ENCODE measurements at regions not wholly inside any gene's neighbourhood (a gene's known extent, or its start where the extent isn't known, plus 50 kb on each side); places are given as distances from the start of the nearest gene placed in this dataset.

DNA sequence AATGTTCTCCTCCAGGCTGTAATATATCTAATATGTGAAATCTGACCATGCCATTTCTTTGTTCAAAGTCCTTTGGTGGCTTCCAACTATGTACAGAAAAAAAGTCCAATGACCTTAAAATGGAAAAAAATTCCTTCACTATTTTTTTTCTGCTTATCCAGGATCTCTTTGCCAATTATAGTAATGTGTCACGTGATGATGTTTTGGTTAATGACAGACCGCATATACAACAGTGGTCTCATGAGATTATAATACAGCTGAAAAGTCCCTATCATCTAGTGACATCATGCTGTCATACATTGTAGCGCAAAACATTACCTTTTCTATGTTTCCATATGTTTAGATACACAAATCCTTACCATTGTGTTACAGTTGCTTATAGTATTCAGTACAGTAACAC lies 477.6 kb downstream of the TMEM232 start:
- Histone ChIP-seq H3K36me3 (ENCODE audit: control insufficient read depth, insufficient read depth, low read length) (no peaks in the 10 kb centered on the region), H3K4me1 (ENCODE audit: control insufficient read depth, insufficient read depth, low read length) (no peaks in the 10 kb centered on the region), H3K9me3 (ENCODE audit: control insufficient read depth, insufficient read depth, low read length) (no peaks in the 10 kb centered on the region), H3K9ac (ENCODE audit: low read depth, low read length) (no peak overlapping the region), H3K27me3 (ENCODE audit: control insufficient read depth, insufficient read depth, low read length) (no peaks in the 10 kb centered on the region), H3K4me3 (ENCODE audit: low read depth, low read length) (no peak overlapping the region), H3K27ac (ENCODE audit: low read depth, low read length) (no peak overlapping the region)

DNA sequence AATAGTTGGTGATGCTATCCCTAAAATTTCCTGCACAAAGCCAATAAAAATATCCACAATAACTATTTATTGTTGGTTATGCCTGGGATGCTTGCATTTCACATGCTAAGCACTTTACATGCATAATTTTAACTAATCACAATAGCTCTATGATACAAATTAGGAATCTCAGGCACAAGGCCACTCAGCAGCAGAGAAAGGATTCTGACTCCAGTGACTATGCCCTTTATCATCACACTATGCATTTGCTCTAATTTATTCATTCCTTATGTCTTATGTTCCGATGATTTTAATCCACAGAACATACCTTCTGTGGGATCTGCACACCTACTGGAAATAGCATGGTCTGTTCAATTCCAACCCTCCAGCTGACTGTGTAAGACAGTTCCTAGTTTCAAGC lies 476.1 kb downstream of the TMEM232 start:
- H3K4me3 ChIP-seq (ENCODE audit: low read depth, low read length), result no peak overlapping the region
- H3K27me3 ChIP-seq (ENCODE audit: control insufficient read depth, insufficient read depth, low read length), result no peaks in the 10 kb centered on the region
- no peak overlapping the region for H3K27ac ChIP-seq (ENCODE audit: low read depth, low read length)
- no peak overlapping the region for H3K9ac ChIP-seq (ENCODE audit: low read depth, low read length)
- H3K9me3 ChIP-seq (ENCODE audit: control insufficient read depth, insufficient read depth, low read length), result no peaks in the 10 kb centered on the region
- H3K36me3 ChIP-seq (ENCODE audit: control insufficient read depth, insufficient read depth, low read length), result no peaks in the 10 kb centered on the region
- H3K4me1 ChIP-seq (ENCODE audit: control insufficient read depth, insufficient read depth, low read length), result peaks cover 4% of the 10 kb centered on the region; the same call in 1 of the 2 replicates

DNA sequence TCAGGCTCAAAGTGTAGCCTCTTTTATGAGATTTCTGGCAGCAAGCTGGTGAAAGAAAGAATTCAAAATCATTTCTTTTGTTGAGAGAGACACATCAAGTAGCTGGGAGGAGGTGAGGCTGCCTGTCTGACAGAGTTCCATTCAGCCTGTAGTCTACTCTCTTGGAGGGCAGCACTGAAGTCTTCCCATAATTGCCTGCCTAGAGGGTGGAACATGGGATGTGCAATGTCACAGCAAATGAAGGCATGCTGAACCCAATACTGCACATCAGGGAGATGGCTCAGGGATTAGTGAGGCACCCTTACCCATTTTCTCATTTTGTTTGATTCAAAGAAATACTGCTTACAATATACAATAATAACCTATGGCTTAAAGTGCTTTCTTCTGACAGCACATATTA lies 475.7 kb downstream of the TMEM232 start:
- Histone ChIP-seq H3K4me3 (ENCODE audit: low read depth, low read length) (no peak overlapping the region), H3K9me3 (ENCODE audit: control insufficient read depth, insufficient read depth, low read length) (no peaks in the 10 kb centered on the region), H3K27ac (ENCODE audit: low read depth, low read length) (no peak overlapping the region), H3K27me3 (ENCODE audit: control insufficient read depth, insufficient read depth, low read length) (no peaks in the 10 kb centered on the region), H3K9ac (ENCODE audit: low read depth, low read length) (no peak overlapping the region), H3K36me3 (ENCODE audit: control insufficient read depth, insufficient read depth, low read length) (no peaks in the 10 kb centered on the region), H3K4me1 (ENCODE audit: control insufficient read depth, insufficient read depth, low read length) (peaks cover 7% of the 10 kb centered on the region; the same call in 1 of the 2 replicates)

DNA sequence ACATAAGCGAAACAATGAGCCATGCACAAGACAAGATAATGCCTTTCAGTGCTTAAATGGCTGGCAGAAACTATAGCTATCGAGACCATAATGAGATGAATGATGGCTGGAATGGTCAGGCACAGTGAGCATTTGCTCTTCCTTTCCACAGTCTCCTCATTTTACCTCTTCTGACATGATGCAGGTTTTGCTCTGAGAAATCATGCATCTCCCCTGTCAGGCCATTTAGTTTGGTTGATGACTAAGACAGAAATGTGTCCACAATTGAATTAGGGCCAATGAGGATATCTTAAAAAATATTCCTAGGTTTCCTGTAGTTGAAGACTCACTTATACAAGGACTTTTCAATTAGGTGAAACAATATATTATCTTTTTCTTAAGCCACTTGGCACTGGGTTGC lies 475.1 kb downstream of the TMEM232 start:
- peaks cover 11% of the 10 kb centered on the region for H3K4me1 ChIP-seq (ENCODE audit: control insufficient read depth, insufficient read depth, low read length)
- no peak overlapping the region for H3K4me3 ChIP-seq (ENCODE audit: low read depth, low read length)
- no peaks in the 10 kb centered on the region for H3K9me3 ChIP-seq (ENCODE audit: control insufficient read depth, insufficient read depth, low read length)
- H3K9ac ChIP-seq (ENCODE audit: low read depth, low read length), result no peak overlapping the region
- no peaks in the 10 kb centered on the region for H3K36me3 ChIP-seq (ENCODE audit: control insufficient read depth, insufficient read depth, low read length)
- no peak overlapping the region for H3K27ac ChIP-seq (ENCODE audit: low read depth, low read length)
- no peaks in the 10 kb centered on the region for H3K27me3 ChIP-seq (ENCODE audit: control insufficient read depth, insufficient read depth, low read length)

DNA sequence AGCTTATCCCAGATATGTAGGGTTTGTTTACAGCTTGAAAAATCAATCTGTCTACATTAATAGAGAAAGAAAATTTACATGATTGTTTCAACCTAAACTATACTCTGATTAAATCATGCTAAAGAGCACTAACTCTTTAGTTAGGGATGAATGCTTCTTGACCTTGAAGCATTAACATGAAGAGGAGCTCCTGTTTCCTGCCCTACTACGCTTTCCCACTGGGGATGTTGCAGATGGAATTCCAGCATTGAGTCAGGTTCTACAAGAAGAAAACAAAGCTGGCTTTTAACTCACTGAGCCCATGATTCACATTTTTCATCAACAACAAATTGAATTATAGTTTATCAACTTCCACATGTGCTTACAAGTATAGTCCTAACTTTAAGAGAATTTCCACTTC lies 471.3 kb downstream of the TMEM232 start:
- Histone ChIP-seq H3K27me3 (ENCODE audit: control insufficient read depth, insufficient read depth, low read length) (no peaks in the 10 kb centered on the region), H3K9me3 (ENCODE audit: control insufficient read depth, insufficient read depth, low read length) (no peaks in the 10 kb centered on the region), H3K4me3 (ENCODE audit: low read depth, low read length) (no peak overlapping the region), H3K9ac (ENCODE audit: low read depth, low read length) (no peak overlapping the region), H3K36me3 (ENCODE audit: control insufficient read depth, insufficient read depth, low read length) (no peaks in the 10 kb centered on the region), H3K4me1 (ENCODE audit: control insufficient read depth, insufficient read depth, low read length) (peaks cover 14% of the 10 kb centered on the region), H3K27ac (ENCODE audit: low read depth, low read length) (no peak overlapping the region)

DNA sequence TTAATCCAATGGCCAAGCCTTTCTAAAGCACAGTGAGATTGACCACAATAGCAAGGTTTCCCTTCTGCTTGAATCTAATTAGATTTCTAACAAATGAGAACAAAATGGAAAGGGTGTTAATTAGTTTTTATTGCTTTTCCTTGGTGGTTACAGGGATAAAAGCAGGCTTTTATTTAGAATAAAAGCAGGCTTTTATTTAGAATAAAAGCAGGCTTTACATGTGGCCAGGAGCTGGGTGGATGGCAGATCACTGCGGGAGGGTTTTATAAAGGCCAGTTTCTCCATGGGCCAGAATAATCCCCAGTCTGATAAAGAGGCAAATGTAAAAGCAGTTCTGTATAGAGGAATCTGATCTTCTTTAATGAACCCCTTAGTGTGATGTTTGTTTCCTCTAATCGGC lies 470.2 kb downstream of the TMEM232 start:
- no peak overlapping the region for H3K4me3 ChIP-seq (ENCODE audit: low read depth, low read length)
- no peaks in the 10 kb centered on the region for H3K36me3 ChIP-seq (ENCODE audit: control insufficient read depth, insufficient read depth, low read length)
- no peaks in the 10 kb centered on the region for H3K9me3 ChIP-seq (ENCODE audit: control insufficient read depth, insufficient read depth, low read length)
- no peaks in the 10 kb centered on the region for H3K27me3 ChIP-seq (ENCODE audit: control insufficient read depth, insufficient read depth, low read length)
- no peak overlapping the region for H3K9ac ChIP-seq (ENCODE audit: low read depth, low read length)
- H3K4me1 ChIP-seq (ENCODE audit: control insufficient read depth, insufficient read depth, low read length), result peaks cover 14% of the 10 kb centered on the region
- H3K27ac ChIP-seq (ENCODE audit: low read depth, low read length), result no peak overlapping the region

DNA sequence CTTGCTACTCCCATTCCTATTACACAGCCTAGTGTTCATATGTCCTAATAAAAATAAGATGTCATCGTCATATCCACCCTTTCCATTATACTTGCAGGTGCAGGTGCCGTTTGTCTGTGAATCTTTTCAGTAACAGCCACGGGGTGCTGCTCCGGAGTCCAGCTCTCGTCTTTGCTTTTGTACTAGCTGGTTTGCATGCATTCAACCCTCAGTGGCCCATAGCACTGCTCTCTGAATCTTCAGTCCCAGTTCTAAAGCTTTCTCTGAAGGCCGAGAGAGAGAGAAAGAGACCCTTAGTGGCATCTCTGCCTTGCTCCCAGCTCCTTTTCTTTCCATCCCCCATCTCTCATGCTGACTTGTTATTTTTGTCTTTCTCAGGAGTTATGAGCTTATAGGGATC lies 468.5 kb downstream of the TMEM232 start:
- no peaks in the 10 kb centered on the region for H3K9me3 ChIP-seq (ENCODE audit: control insufficient read depth, insufficient read depth, low read length)
- H3K9ac ChIP-seq (ENCODE audit: low read depth, low read length), result no peak overlapping the region
- H3K27me3 ChIP-seq (ENCODE audit: control insufficient read depth, insufficient read depth, low read length), result no peaks in the 10 kb centered on the region
- no peaks in the 10 kb centered on the region for H3K36me3 ChIP-seq (ENCODE audit: control insufficient read depth, insufficient read depth, low read length)
- H3K4me1 ChIP-seq (ENCODE audit: control insufficient read depth, insufficient read depth, low read length), result peaks cover 14% of the 10 kb centered on the region
- no peak overlapping the region for H3K4me3 ChIP-seq (ENCODE audit: low read depth, low read length)
- no peak overlapping the region for H3K27ac ChIP-seq (ENCODE audit: low read depth, low read length)

DNA sequence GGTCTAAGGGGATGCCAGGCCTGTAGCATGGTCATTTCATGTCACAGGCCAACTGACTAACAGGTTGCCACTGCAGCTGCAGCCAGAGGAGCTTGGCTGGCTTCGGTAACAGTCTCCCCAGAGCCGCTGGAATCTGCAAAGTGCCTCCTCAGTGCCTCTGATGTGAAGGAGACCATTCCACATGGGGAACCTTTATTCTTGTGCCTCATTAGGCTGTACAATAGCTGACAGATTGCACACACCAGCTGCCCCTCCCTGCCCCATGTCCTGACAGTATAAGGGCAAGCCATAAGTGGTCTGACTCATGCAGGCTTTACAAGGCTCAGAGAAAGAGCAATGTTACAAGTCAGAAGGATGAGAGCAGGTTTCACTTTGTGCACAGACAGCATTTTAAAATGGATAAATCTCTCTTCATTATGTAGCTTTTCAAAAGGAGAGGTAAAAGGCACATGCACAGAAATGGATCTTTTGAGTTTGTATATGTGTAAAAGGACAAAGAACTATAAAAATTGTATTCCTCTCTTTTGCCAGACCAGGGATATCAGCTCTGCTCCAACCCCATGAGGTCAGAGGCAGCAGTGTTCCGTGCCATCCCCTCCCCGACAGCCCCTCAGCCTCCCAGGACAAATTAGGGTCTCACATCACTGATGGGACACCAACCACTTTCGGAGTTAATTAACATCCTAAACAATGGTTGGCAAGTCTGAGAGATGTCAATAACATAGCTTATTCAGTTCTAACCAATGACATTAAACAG lies 467.8 kb downstream of the TMEM232 start:
- Histone ChIP-seq H3K4me3 (ENCODE audit: low read depth, low read length) (no peak overlapping the region), H3K27ac (ENCODE audit: low read depth, low read length) (no peak overlapping the region), H3K36me3 (ENCODE audit: control insufficient read depth, insufficient read depth, low read length) (no peaks in the 10 kb centered on the region), H3K9ac (ENCODE audit: low read depth, low read length) (no peak overlapping the region), H3K27me3 (ENCODE audit: control insufficient read depth, insufficient read depth, low read length) (no peaks in the 10 kb centered on the region), H3K9me3 (ENCODE audit: control insufficient read depth, insufficient read depth, low read length) (no peaks in the 10 kb centered on the region), H3K4me1 (ENCODE audit: control insufficient read depth, insufficient read depth, low read length) (peaks cover 14% of the 10 kb centered on the region)

DNA sequence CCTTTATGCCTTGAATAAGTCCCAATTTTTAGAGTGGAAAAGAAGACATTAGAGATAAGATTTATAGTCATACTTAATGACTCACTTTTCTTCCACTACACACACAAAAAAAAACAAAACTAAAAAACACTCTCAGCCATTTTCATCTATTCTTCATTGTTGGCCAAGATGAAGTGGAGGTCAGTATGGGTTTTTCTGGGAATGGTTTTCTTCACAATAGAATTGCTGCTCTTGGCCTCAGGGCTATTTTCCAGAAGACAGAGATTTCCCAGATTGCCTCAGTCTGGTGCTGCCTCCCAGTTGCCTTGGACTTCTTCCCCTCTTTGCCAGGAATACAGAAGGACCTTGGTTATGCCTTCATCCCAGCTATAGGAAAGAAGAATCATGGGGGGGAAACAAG lies 463.7 kb downstream of the TMEM232 start:
- Histone ChIP-seq H3K27me3 (ENCODE audit: control insufficient read depth, insufficient read depth, low read length) (no peaks in the 10 kb centered on the region), H3K9me3 (ENCODE audit: control insufficient read depth, insufficient read depth, low read length) (no peaks in the 10 kb centered on the region), H3K4me3 (ENCODE audit: low read depth, low read length) (no peak overlapping the region), H3K36me3 (ENCODE audit: control insufficient read depth, insufficient read depth, low read length) (no peaks in the 10 kb centered on the region), H3K9ac (ENCODE audit: low read depth, low read length) (no peak overlapping the region), H3K4me1 (ENCODE audit: control insufficient read depth, insufficient read depth, low read length) (no peaks in the 10 kb centered on the region), H3K27ac (ENCODE audit: low read depth, low read length) (no peak overlapping the region)

DNA sequence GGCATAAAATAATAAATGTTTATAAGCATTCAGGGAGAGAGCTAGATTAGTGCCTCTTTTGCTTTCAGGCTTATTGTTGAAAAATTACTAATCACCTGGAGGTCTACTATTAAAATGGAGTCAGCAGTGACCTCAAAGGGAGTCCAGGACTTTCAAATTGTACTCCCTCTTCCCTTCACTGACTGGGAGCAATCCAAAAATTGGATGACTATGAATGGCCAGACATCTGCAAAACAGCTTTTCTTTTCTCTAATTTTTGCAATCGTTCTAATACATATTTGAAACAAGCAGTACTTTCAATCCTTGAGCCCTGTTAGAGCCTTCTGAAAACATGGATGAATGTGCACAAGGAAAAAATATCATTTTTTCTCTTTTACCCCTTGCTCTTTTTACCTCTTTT lies 461.8 kb downstream of the TMEM232 start:
- H3K9me3 ChIP-seq (ENCODE audit: control insufficient read depth, insufficient read depth, low read length), result no peaks in the 10 kb centered on the region
- H3K27me3 ChIP-seq (ENCODE audit: control insufficient read depth, insufficient read depth, low read length), result no peaks in the 10 kb centered on the region
- no peak overlapping the region for H3K9ac ChIP-seq (ENCODE audit: low read depth, low read length)
- no peaks in the 10 kb centered on the region for H3K36me3 ChIP-seq (ENCODE audit: control insufficient read depth, insufficient read depth, low read length)
- H3K4me3 ChIP-seq (ENCODE audit: low read depth, low read length), result no peak overlapping the region
- no peak overlapping the region for H3K27ac ChIP-seq (ENCODE audit: low read depth, low read length)
- H3K4me1 ChIP-seq (ENCODE audit: control insufficient read depth, insufficient read depth, low read length), result no peaks in the 10 kb centered on the region

DNA sequence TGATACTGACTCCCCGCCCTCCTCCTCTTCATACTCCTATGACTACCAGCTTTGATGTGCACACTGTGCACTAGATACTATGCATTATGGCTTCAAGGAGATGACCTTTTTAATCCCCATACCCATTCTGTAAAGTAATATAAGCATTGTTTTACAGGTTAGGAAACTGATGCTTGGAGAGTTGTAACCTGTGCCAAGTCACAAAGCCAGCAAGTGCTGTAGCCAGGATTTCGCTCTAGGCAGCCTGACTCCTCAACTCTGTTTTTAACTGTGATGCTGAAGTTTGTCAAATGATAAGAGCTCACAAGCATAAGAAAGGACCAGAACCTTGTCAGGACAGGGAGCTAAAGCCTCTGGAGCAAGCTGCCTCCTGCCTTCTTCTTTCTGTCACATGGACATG lies 461.3 kb downstream of the TMEM232 start:
- Histone ChIP-seq H3K27ac (ENCODE audit: low read depth, low read length) (no peak overlapping the region), H3K9ac (ENCODE audit: low read depth, low read length) (no peak overlapping the region), H3K4me1 (ENCODE audit: control insufficient read depth, insufficient read depth, low read length) (no peaks in the 10 kb centered on the region), H3K36me3 (ENCODE audit: control insufficient read depth, insufficient read depth, low read length) (no peaks in the 10 kb centered on the region), H3K9me3 (ENCODE audit: control insufficient read depth, insufficient read depth, low read length) (no peaks in the 10 kb centered on the region), H3K4me3 (ENCODE audit: low read depth, low read length) (no peak overlapping the region), H3K27me3 (ENCODE audit: control insufficient read depth, insufficient read depth, low read length) (no peaks in the 10 kb centered on the region)

Data from HUES48 (cell line).